GM12878 (cell line): ENCODE measurements at regions not wholly inside any gene's neighbourhood (a gene's known extent, or its start where the extent isn't known, plus 50 kb on each side); places are given as distances from the start of the nearest gene placed in this dataset.

ENCODE experiments used
- ATAC-seq: fragments of 200-7000 bp; cut with Tn5 transposase; 3 replicates; pipeline ENCODE4 v1.9.1; 2020; ENCODE audit warnings: mild to moderate bottlenecking, moderate library complexity
- BruUV-seq: library from RNA; stranded (reverse); fragments of 400-500 nt; replicated peaks from 2 replicates; lab custom pipeline; 2021; lab: Mats Ljungman, UMichigan
- CTCF ChIA-PET: fragments of 300-600 bp; sonication (Branson Sonifier 250); formaldehyde crosslinking; extraction: SDS; loops from one replicate; lab custom pipeline; 2021; ENCODE audit warnings: inconsistent platforms; lab: Yijun Ruan, JAX
- POLR2A ChIA-PET: fragments of 350-600 bp; formaldehyde crosslinking; extraction: SDS; loops from one replicate; lab custom pipeline; 2021; ENCODE audit warnings: inconsistent platforms; lab: Charles Lee
- RAD21 ChIA-PET: fragments of 300-600 bp; sonication (Branson Sonifier 250); formaldehyde crosslinking; loops from one replicate; lab custom pipeline; 2023; ENCODE audit warnings: antibody characterized with exemption; ENCODE audit not compliant: unreplicated experiment; lab: Charles Lee
- SMC1A ChIA-PET: fragments of 300-600 bp; sonication (Branson Sonifier 250); formaldehyde crosslinking; loops from one replicate; lab custom pipeline; 2023; ENCODE audit not compliant: unreplicated experiment, uncharacterized antibody; lab: Charles Lee
- DNase-seq: peaks from one replicate; pipeline ENCODE4 v3.0.0-alpha.2; 2011; ENCODE audit warnings: low read depth, low spot score
- FAIRE-seq: peaks from 3 replicates; lab custom pipeline; 2011; peaks lifted over from hg19 to GRCh38; lab: Jason Lieb, UNC
- H2AFZ ChIP-seq: 2 replicates; pipeline ENCODE4 v1.6.0; 2011; ENCODE audit warnings: low read depth, low read length, control low read depth; ENCODE audit not compliant: control insufficient read depth
- H3K27ac ChIP-seq: 2 replicates; pipeline ENCODE4 v1.5.1; 2011; ENCODE audit warnings: control low read depth; ENCODE audit not compliant: control insufficient read depth, insufficient read depth
- H3K27me3 ChIP-seq, 2 experiments: replicated peaks in 1 of 2; 2 replicates each; pipeline versions ENCODE4 v1.6.0 to v1.6.1; 2011; ENCODE audit warnings: low read length in 1 of 2; ENCODE audit not compliant: control insufficient read depth in 2 of 2, insufficient read depth in 2 of 2
- H3K36me3 ChIP-seq, 2 experiments: 2 replicates each; pipeline ENCODE4 v1.5.1; 2011; ENCODE audit warnings: low read length in 1 of 2; ENCODE audit not compliant: control insufficient read depth in 2 of 2, insufficient read depth in 2 of 2
- H3K4me1 ChIP-seq: 2 replicates; pipeline ENCODE4 v1.6.1; 2011; ENCODE audit warnings: mild to moderate bottlenecking, low read length, moderate library complexity, mixed read lengths; ENCODE audit not compliant: control insufficient read depth, insufficient read depth
- H3K4me2 ChIP-seq: 2 replicates; pipeline ENCODE4 v1.6.0; 2011; ENCODE audit warnings: control low read depth; ENCODE audit not compliant: control insufficient read depth, insufficient read depth
- H3K4me3 ChIP-seq: fragments of 200-600 bp; sonication (generic); 2 replicates; pipeline ENCODE4 v1.5.1; 2016
- H3K79me2 ChIP-seq: 2 replicates; pipeline ENCODE4 v1.6.0; 2011; ENCODE audit warnings: low read length; ENCODE audit not compliant: control insufficient read depth, insufficient read depth
- H3K9ac ChIP-seq: 2 replicates; pipeline ENCODE4 v1.8.0; 2011; ENCODE audit warnings: low read length, control low read depth, mixed read lengths; ENCODE audit not compliant: control insufficient read depth, insufficient read depth
- H3K9me3 ChIP-seq: replicated peaks from 3 replicates; pipeline ENCODE4 v1.5.1; 2011; ENCODE audit warnings: mild to moderate bottlenecking, low read length; ENCODE audit not compliant: control insufficient read depth, insufficient read depth
- H4K20me1 ChIP-seq: 2 replicates; pipeline ENCODE4 v1.6.0; 2011; ENCODE audit not compliant: control insufficient read depth, insufficient read depth
- BCL11A ChIP-seq: IDR thresholded peaks from 2 replicates; pipeline ENCODE4 v1.6.1; 2011; ENCODE audit warnings: low read depth, low read length
- CREB1 ChIP-seq: IDR thresholded peaks from 2 replicates; pipeline ENCODE4 v1.6.1; 2012; ENCODE audit warnings: low read depth, mild to moderate bottlenecking, inconsistent platforms
- HDAC6 ChIP-seq: fragments of 200-600 bp; sonication (generic); IDR thresholded peaks from one replicate; pipeline ENCODE4 v1.8.0; 2017; ENCODE audit warnings: antibody characterized with exemption; ENCODE audit not compliant: unreplicated experiment
- IKZF2 ChIP-seq, 2 experiments: fragments of 450-650 bp; IDR thresholded peaks; 2 replicates each; pipeline ENCODE4 v1.6.1; 2017; ENCODE audit warnings: mild to moderate bottlenecking in 2 of 2, moderate library complexity in 2 of 2
- LARP7 ChIP-seq: fragments of 450-650 bp; IDR thresholded peaks from 2 replicates; pipeline ENCODE4 v1.6.1; 2017; ENCODE audit warnings: mild to moderate bottlenecking
- MTA3 ChIP-seq: IDR thresholded peaks from 2 replicates; pipeline ENCODE4 v1.6.1; 2012; ENCODE audit warnings: low read length, inconsistent platforms, borderline replicate concordance
- NFYB ChIP-seq: IDR thresholded peaks from 2 replicates; pipeline ENCODE4 v1.6.1; 2011; ENCODE audit warnings: low read depth, mild to moderate bottlenecking, low read length, improper control_type of control experiment, moderate library complexity; ENCODE audit not compliant: insufficient read depth
- NR2C2 ChIP-seq: IDR thresholded peaks from 2 replicates; pipeline ENCODE4 v1.6.1; 2011; ENCODE audit warnings: borderline replicate concordance, low read depth; ENCODE audit not compliant: control insufficient read depth, insufficient read length
- POLR2AphosphoS5 ChIP-seq: IDR thresholded peaks from 2 replicates; pipeline ENCODE4 v1.6.1; 2011; ENCODE audit warnings: mild to moderate bottlenecking, low read length, inconsistent platforms
- POU2F2 ChIP-seq: IDR thresholded peaks from 3 replicates; pipeline ENCODE4 v1.6.1; 2011; ENCODE audit warnings: low read depth, mild to moderate bottlenecking, low read length, borderline replicate concordance
- ZNF24 ChIP-seq: fragments of 450-650 bp; IDR thresholded peaks from 2 replicates; pipeline ENCODE4 v1.6.1; 2017; ENCODE audit warnings: antibody characterized with exemption, mild to moderate bottlenecking
- WGBS: methylation state at CpG from one replicate; pipeline ENCODE4 v1.1.6; 2016; ENCODE audit warnings: low lambda C conversion rate; ENCODE audit not compliant: insufficient replicate concordance, insufficient coverage; ENCODE audit errors: missing lambda C conversion rate; 5-methylcytosine and 5-hydroxymethylcytosine counted together
- in situ Hi-C: fragments of 300-500 bp; cut with MboI; formaldehyde crosslinking; loops from 9 replicates; pipeline ENCODE4 v1.14.3; 2018; ENCODE audit warnings: mixed read lengths
- intact Hi-C: fragments of 100-400 bp; cut with micrococcal nuclease; formaldehyde crosslinking; loops from one replicate; pipeline ENCODE4 v1.14.2; 2022; ENCODE audit not compliant: unreplicated experiment
- TF ChIP-seq, protein P1 (sequence below): fragments of 450-650 bp; IDR thresholded peaks from 2 replicates; pipeline ENCODE4 v1.6.1; 2018; ENCODE audit warnings: borderline replicate concordance, mild to moderate bottlenecking; ENCODE audit not compliant: partially characterized antibody
- TF ChIP-seq, protein P2 (sequence below): fragments of 450-650 bp; IDR thresholded peaks from 2 replicates; pipeline ENCODE4 v1.6.1; 2018; ENCODE audit warnings: mild to moderate bottlenecking, low read depth, moderate library complexity; ENCODE audit not compliant: partially characterized antibody
- TF ChIP-seq, protein P3 (sequence below): fragments of 450-650 bp; IDR thresholded peaks from 2 replicates; pipeline ENCODE4 v1.6.1; 2014; ENCODE audit warnings: mild to moderate bottlenecking

DNA sequence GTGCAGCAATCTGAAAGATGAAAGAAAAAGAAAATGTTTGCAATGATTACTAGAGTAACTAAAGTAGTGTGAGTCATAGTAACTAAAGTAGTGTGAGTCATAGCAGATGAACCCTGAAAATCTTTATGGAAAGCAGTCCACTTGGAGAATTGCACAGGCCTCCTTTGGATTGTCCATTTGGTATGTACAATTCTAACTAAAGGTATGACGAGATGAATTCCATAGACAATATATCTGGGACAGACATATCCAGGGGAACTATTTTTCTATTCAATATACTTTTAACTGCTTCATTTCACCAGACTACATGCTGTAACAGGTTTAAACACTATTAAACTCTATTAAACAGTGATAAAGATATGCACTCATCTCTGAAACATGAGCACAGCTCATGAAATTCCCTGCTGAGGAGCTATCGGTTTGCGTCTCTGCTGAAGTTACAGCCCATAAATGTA, 798.7 kb downstream of the PCDH7 start:
- no peak overlapping the region for H3K9ac ChIP-seq
- POLR2A ChIA-PET = no interaction called here
- TF ChIP-seq NFYB (no peak), ZNF24 (no peak), HDAC6 (no peak), CREB1 (no peak), POLR2AphosphoS5 (no peak), NR2C2 (no peak), IKZF2 (IDR thresholded peaks at IDR 0.05) (no peak), MTA3 (no peak), POU2F2 (no peak), LARP7 (no peak), BCL11A (no peak)
- TF ChIP-seq, protein P1, sequence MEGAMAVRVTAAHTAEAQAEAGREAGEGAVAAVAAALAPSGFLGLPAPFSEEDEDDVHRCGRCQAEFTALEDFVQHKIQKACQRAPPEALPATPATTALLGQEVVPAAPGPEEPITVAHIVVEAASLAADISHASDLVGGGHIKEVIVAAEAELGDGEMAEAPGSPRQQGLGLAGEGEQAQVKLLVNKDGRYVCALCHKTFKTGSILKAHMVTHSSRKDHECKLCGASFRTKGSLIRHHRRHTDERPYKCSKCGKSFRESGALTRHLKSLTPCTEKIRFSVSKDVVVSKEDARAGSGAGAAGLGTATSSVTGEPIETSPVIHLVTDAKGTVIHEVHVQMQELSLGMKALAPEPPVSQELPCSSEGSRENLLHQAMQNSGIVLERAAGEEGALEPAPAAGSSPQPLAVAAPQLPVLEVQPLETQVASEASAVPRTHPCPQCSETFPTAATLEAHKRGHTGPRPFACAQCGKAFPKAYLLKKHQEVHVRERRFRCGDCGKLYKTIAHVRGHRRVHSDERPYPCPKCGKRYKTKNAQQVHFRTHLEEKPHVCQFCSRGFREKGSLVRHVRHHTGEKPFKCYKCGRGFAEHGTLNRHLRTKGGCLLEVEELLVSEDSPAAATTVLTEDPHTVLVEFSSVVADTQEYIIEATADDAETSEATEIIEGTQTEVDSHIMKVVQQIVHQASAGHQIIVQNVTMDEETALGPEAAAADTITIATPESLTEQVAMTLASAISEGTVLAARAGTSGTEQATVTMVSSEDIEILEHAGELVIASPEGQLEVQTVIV = no peak
- TF ChIP-seq, protein P2, sequence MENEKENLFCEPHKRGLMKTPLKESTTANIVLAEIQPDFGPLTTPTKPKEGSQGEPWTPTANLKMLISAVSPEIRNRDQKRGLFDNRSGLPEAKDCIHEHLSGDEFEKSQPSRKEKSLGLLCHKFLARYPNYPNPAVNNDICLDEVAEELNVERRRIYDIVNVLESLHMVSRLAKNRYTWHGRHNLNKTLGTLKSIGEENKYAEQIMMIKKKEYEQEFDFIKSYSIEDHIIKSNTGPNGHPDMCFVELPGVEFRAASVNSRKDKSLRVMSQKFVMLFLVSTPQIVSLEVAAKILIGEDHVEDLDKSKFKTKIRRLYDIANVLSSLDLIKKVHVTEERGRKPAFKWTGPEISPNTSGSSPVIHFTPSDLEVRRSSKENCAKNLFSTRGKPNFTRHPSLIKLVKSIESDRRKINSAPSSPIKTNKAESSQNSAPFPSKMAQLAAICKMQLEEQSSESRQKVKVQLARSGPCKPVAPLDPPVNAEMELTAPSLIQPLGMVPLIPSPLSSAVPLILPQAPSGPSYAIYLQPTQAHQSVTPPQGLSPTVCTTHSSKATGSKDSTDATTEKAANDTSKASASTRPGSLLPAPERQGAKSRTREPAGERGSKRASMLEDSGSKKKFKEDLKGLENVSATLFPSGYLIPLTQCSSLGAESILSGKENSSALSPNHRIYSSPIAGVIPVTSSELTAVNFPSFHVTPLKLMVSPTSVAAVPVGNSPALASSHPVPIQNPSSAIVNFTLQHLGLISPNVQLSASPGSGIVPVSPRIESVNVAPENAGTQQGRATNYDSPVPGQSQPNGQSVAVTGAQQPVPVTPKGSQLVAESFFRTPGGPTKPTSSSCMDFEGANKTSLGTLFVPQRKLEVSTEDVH = no peak
- TF ChIP-seq, protein P3, sequence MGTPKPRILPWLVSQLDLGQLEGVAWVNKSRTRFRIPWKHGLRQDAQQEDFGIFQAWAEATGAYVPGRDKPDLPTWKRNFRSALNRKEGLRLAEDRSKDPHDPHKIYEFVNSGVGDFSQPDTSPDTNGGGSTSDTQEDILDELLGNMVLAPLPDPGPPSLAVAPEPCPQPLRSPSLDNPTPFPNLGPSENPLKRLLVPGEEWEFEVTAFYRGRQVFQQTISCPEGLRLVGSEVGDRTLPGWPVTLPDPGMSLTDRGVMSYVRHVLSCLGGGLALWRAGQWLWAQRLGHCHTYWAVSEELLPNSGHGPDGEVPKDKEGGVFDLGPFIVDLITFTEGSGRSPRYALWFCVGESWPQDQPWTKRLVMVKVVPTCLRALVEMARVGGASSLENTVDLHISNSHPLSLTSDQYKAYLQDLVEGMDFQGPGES = no peak
- TF ChIP-seq, all 136 proteins: peak for 0
- ChIA-PET SMC1A (no interaction called here), RAD21 (no interaction called here), CTCF (interaction anchor here (0.9 kb wide), 1 partner anchor 9 kb away, joined by 3 read pairs; no protein-coding TSS in a partner anchor)
- Histone ChIP-seq H3K27me3 (no peaks in the 10 kb centered on the region), H3K4me1 (no peaks in the 10 kb centered on the region), H3K4me2 (no peak overlapping the region), H3K79me2 (no peaks in the 10 kb centered on the region), H3K36me3 (no peaks in the 10 kb centered on the region), H3K27ac (no peak overlapping the region), H4K20me1 (no peaks in the 10 kb centered on the region), H3K9me3 (no peaks in the 10 kb centered on the region), H3K4me3 (no peak overlapping the region), H2AFZ (no peak overlapping the region)
- DNase-seq = no peak
- in situ Hi-C loops (no loop called here), intact Hi-C loops (no loop called here)
- WGBS = 52% methylated on average over 3 of the region's 3 CpGs
- ATAC-seq = no peak
- FAIRE-seq = no peak
- no TSS peak for BruUV-seq
